ENCODE measurements at regions not wholly inside any gene's neighbourhood (a gene's known extent, or its start where the extent isn't known, plus 50 kb on each side); places are given as distances from the start of the nearest gene placed in this dataset.

- no peak for DNase-seq
These were observed 1107.5 kb upstream of the B3GALT2 start for GRCh38 chr1:194293851-194294405.

- DNase-seq: no peak
These were observed 1106.6 kb upstream of the B3GALT2 start for GRCh38 chr1:194292966-194293365.

GRCh38 chr1:194289569-194290266, 1103.3 kb upstream of the B3GALT2 start:
- no peak for DNase-seq

GRCh38 chr1:194288238-194288637, 1101.8 kb upstream of the B3GALT2 start:
- no peak for DNase-seq

GRCh38 chr1:194281376-194281775, 1095.0 kb upstream of the B3GALT2 start:
- no peak for DNase-seq

GRCh38 chr1:194280463-194280862, 1094.0 kb upstream of the B3GALT2 start:
- DNase-seq: no peak

GRCh38 chr1:194279975-194280374, 1093.6 kb upstream of the B3GALT2 start:
- DNase-seq: no peak

GRCh38 chr1:194277927-194278326, 1091.5 kb upstream of the B3GALT2 start:
- DNase-seq: no peak

GRCh38 chr1:194273660-194274059, 1087.2 kb upstream of the B3GALT2 start:
- DNase-seq: no peak

- no peak for DNase-seq
These were observed 1082.4 kb upstream of the B3GALT2 start for GRCh38 chr1:194268839-194269238.

- no peak for DNase-seq
These were observed 1080.6 kb upstream of the B3GALT2 start for GRCh38 chr1:194267021-194267420.

GRCh38 chr1:194256010-194256409, 1069.6 kb upstream of the B3GALT2 start:
- no peak for DNase-seq

GRCh38 chr1:194252199-194252598, 1065.8 kb upstream of the B3GALT2 start:
- DNase-seq: no peak

GRCh38 chr1:194241215-194241614, 1054.8 kb upstream of the B3GALT2 start:
- no peak for DNase-seq

GRCh38 chr1:194233069-194233468, 1046.7 kb upstream of the B3GALT2 start:
- DNase-seq: no peak

- no peak for DNase-seq
These were observed 1044.1 kb upstream of the B3GALT2 start for GRCh38 chr1:194230351-194231144.

GRCh38 chr1:194228427-194228826, 1042.0 kb upstream of the B3GALT2 start:
- DNase-seq: no peak

- no peak for DNase-seq
These were observed 1040.7 kb upstream of the B3GALT2 start for GRCh38 chr1:194227161-194227560.

- DNase-seq: no peak
These were observed 1039.4 kb upstream of the B3GALT2 start for GRCh38 chr1:194225821-194226220.

GRCh38 chr1:194223596-194223995, 1037.2 kb upstream of the B3GALT2 start:
- DNase-seq: no peak

GRCh38 chr1:194215448-194215847, 1029.0 kb upstream of the B3GALT2 start:
- DNase-seq: no peak

GRCh38 chr1:194214735-194215134, 1028.3 kb upstream of the B3GALT2 start:
- DNase-seq: no peak

- no peak for DNase-seq
These were observed 1023.5 kb upstream of the B3GALT2 start for GRCh38 chr1:194209920-194210319.

GRCh38 chr1:194208674-194209073, 1022.3 kb upstream of the B3GALT2 start:
- DNase-seq: no peak
